Dermis microvascular lymphatic vessel endothelial cell (primary cell): ENCODE measurements at regions not wholly inside any gene's neighbourhood (a gene's known extent, or its start where the extent isn't known, plus 50 kb on each side); places are given as distances from the start of the nearest gene placed in this dataset.

Source experiments
- DNase-seq, 2 donors: peaks; one replicate each; pipeline versions ENCODE4 v3.0.0 to v3.0.0-alpha.2; 2010; ENCODE audit warnings: low read depth in 2 of 2

GRCh38 chrY:15501181-15501580, 976.9 kb downstream of the NLGN4Y start:
- DNase-seq, result no peak

- no peak for DNase-seq
Measured at GRCh38 chrY:15510288-15510687, 986.0 kb downstream of the NLGN4Y start.

- DNase-seq, result no peak
Measured at GRCh38 chrY:15510984-15511650, 986.8 kb downstream of the NLGN4Y start.

GRCh38 chrY:15535131-15535530, 1010.8 kb downstream of the NLGN4Y start:
- DNase-seq, result no peak

GRCh38 chrY:15535784-15536511, 1011.6 kb downstream of the NLGN4Y start:
- no peak for DNase-seq

GRCh38 chrY:15540516-15540915, 1016.2 kb downstream of the NLGN4Y start:
- no peak for DNase-seq

- DNase-seq, result no peak
Measured at GRCh38 chrY:15546177-15546754, 1021.9 kb downstream of the NLGN4Y start.

GRCh38 chrY:15552074-15552473, 1027.7 kb downstream of the NLGN4Y start:
- no peak for DNase-seq

- DNase-seq, result no peak
Measured at GRCh38 chrY:15554991-15555390, 1030.7 kb downstream of the NLGN4Y start.

GRCh38 chrY:15559169-15559568, 1034.8 kb downstream of the NLGN4Y start:
- no peak for DNase-seq

GRCh38 chrY:15560840-15561239, 1036.5 kb downstream of the NLGN4Y start:
- no peak for DNase-seq

GRCh38 chrY:15561501-15562289, 1037.4 kb downstream of the NLGN4Y start:
- DNase-seq, result no peak

GRCh38 chrY:15577886-15578285, 1053.6 kb downstream of the NLGN4Y start:
- DNase-seq, result no peak

GRCh38 chrY:15578761-15579160, 1054.4 kb downstream of the NLGN4Y start:
- DNase-seq, result no peak

GRCh38 chrY:15579245-15579644, 1054.9 kb downstream of the NLGN4Y start:
- peak in 1 of 2 donors; percentile 0 for DNase-seq

GRCh38 chrY:15583111-15583510, 1058.8 kb downstream of the NLGN4Y start:
- no peak for DNase-seq

- DNase-seq, result no peak
Measured at GRCh38 chrY:15592957-15593356, 1068.6 kb downstream of the NLGN4Y start.

GRCh38 chrY:15593476-15594160, 1069.3 kb downstream of the NLGN4Y start:
- DNase-seq, result no peak

- DNase-seq, result no peak
Measured at GRCh38 chrY:15594179-15594578, 1069.8 kb downstream of the NLGN4Y start.

GRCh38 chrY:15600565-15600964, 1076.2 kb downstream of the NLGN4Y start:
- no peak for DNase-seq

- no peak for DNase-seq
Measured at GRCh38 chrY:15624370-15624769, 1100.0 kb downstream of the NLGN4Y start.
